ENCODE measurements at regions not wholly inside any gene's neighbourhood (a gene's known extent, or its start where the extent isn't known, plus 50 kb on each side); places are given as distances from the start of the nearest gene placed in this dataset.
"Not testable (repeated sequence)": the region's sequence is repeated elsewhere in the genome, so short reads cannot be mapped to it uniquely, and the experiment has no call there.

DNA sequence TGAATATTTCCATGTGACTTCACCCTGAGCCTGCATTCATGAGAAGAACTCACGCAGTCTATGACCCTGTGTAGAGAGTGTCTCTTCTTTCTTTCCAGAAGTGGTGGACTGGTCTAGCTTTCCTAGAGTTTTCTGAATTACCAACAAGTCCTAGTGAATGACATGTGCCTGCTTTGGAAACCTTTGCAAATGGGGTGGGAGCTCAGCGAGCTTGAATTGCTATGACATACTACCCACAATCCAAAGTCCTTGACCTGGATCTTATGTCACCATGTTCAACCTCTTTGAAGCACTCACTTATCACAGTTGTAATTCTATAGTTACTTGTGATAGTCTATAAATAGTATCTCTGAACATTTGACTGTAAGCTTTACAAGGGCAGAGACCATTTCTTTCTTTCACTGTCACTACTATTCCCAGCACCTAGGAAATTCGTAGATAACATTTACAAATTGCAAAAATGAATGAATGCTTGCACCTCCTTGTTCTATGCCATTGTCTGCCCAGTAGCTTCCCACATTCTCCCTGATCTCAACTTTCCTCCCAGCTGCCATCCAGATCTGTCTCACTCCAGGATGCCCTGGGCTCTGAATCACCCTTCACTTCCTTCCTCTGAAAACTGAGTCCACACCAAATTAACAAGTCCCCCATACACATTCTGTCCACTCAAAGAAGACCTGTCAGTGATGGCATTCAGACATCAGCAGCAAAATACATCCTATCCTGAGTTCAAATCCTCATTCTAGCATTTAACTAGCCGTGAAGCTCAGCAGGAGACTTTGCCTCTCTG is 201.9 kb upstream of the SESN3 start:
- no peak for DNase-seq

DNA sequence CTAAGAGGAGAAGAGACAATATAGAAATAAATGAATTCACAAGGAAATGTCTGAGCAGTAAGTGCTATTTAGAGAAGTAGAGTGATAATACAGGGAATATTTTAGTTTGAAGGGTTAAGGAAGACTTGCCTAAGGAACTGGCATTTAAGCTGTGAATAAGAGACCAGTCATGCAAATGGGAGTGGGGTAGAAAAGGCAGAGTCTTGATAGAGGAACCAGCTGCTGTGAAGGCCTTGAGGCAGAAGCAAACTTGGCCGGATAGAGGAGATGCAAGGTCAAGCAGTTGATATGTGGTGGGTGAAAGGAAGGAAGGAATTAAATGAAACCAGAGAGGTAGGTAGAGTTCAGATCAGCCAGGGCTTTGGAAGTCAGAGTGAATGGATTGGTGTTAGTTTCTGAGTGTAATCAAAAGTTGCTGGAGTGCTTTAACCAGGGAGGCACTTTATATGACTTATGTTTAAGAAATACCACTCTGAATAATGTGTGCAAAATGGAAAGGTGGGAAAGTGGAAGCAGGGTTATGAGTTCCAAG is 198.4 kb upstream of the SESN3 start:
- no peak for DNase-seq

DNA sequence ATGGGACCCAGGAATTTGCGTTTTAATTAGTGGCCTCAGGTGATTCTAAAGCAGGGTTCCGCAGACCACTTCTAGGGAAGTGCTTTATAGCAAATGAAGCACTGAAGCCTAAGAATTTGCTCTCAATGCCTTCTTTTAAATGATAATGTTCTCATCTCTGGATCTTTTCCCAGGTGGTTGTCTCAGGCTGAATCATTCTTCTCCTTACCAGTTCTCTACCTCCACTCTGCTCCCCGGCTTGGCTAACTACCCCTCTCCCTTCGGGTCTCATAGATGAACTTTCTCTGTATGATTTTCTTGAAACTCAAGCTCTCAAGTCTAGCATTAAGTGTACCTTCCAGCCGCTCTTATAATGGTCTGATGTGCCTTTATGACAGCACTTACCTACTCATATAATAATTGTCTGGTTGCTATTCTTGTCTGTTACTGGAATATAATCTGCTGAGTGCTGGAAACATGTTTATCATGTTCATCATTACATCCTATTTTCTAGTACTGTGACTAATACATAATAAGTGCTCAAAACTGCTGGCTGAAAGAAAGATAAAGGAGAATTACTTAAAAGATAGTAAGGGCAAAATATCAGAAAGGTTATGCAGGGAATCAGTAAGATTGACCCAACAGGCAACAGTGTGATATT is 195.9 kb upstream of the SESN3 start:
- DNase-seq = no peak

DNA sequence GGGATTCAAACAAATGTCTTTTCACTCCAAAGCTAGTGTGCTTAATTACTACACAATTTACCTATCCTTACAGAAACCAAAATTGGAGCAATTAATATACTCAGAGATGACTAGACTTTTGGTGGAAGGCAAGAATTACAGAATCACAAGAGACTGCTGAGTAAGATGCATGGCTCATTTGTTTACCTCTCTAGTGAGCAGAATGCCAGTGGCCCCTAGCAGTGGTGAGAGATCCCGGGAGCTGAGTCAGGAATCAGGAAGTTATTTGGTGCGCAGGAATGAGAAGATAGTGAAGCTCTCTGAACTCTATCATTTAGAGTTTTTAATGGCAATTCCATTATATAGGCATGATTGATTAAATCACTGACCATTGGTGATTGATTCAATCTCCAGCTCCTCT is 188.9 kb upstream of the SESN3 start:
- DNase-seq = no peak

DNA sequence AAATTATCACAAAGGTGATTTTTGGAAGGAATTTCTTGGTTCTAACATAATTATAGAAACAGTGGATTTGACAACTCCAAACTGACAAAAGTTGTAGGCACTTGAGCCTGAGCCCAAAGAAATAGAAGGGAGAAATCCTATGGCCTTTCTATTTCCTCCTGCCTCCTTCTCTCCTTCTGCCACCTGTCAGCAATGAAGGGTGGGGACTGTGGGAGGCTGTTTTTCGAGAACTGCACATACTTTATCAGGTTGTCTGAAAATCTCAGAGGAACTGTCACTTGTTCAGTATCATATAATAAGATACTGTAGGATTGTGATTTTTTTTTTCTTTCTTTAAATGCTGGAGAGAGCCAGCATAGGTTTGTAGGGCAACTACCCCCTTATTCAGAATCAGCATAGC is 187.9 kb upstream of the SESN3 start:
- no peak for DNase-seq

DNA sequence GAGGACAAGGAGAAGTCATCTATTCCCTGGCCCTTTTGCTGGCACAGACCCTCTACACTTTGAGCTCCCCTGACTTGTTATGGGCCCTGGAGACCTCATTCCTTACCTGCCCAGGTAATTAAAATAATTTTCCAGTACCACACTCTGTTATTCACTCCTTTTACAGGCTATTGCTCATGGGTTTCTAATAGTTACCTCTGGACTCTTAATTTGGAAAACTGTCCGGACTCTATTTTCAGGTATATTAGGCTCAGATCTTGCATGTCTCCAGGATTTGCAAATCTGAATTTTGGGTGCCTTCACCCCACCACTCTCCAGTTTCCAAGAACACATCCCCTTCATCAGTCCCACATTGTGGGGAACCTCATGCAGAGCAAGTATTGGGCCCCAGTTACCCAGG is 186.8 kb upstream of the SESN3 start:
- no peak for DNase-seq

DNA sequence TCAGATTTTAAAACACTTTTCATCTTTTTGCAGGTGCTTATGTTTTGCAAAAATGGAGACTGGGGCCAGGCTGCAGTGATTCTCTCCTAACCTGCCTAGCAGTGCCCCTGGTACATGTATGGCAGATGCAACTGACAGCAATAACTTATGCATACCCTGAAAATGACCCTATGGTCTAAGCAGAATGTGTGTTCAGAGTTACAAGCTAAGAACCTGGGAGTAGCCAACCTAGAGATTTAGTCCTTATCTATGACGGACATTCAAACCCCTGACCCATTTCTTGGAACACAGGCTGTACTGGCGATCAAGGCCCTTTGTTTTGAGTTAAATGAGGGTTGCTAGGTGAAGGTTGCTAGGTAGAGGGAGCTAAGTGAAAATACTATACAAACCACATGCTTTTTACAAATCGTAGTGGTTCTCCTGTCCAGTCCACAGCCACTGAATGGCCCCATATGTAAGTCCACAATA is 184.9 kb upstream of the SESN3 start:
- DNase-seq = no peak

DNA sequence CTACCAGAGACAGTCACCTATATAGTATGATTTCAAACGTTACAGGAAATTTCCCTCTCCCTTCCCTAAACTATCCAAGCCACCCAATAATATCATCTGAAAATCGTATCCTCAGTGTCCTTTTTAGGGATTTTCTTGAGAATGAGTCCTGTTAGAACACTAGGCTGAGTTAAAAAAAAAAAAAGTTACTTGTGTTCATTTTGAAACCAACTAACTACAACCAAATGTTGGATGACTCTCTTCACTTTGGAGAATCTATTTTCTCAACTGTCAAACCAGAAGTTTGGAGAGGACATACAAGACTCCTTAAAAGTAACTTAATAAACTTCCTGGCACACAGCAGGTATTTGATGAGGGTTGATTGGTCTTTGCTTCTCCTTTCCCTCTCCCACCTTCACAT is 183.2 kb upstream of the SESN3 start:
- no peak for DNase-seq

DNA sequence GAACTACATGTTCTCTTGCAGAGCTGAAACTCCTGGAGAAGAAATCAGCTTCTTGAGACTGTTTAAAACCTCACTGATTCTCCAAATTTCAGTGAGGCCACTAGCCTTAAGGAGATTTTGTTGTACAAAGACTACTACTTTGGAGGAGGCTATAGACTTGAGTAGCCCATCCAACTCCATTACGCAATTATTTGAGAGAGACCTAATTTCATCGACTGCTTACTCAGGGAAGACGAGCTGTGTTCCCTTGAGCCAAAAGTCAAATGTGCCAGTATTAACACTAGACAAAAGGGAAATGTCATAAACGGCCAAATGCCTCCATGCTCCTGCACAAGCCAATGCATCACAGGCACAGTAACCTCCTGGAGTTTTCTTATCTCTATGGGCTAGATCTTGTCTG is 182.8 kb upstream of the SESN3 start:
- no peak for DNase-seq

DNA sequence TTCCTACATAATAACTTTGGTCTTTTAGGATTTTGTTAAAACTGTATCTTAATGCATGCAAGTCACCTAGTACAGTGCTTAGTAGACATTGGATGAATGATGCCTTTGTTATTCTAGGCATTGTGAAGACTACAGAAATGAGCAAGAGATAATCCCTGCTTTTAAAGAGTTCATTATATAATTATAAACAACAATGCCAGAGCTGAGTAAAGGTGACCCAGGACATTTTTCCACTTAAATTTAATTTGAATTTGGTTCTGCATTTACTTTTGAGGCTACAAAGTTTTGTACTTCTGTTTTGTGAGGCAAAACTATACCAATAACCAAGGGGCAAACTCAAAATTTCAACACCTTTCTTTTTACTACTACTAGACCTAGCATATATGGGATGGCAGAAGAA is 182.0 kb upstream of the SESN3 start:
- DNase-seq = no peak

DNA sequence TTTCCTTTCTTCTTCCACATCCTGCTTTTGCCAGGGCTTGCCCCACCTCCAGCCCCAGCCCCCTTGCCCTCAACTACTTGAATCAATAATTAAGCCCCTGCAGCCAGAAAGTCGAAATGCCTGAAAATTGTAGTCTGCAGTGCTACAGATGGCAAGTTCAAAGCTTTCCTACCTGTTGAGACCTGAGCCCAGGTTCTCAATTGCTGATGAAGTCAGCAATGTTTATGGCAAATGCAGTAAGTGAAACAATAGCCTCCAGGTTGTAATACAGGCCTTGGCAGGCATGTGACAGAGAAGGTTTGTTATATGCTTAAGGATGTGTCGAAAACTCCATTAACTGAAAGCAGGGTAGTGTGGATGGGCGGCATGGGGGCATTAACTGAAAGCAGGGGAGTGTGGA is 181.1 kb upstream of the SESN3 start:
- DNase-seq = no peak

DNA sequence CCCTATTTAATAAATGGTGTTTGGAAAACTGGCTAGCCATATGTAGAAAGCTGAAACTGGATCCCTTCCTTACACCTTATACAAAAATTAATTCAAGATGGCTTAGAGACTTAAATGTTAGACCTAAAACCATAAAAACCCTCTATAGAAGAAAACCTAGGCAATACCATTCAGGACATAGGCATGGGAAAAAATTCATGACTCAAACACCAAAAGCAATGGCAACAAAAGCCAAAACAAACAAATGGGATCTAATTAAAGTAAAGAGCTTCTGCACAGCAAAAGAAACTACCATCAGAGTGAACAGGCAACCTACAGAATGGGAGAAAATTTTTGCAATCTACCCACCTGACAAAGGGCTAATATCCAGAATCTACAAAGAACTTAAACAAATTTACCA is 179.7 kb upstream of the SESN3 start:
- DNase-seq = not testable (repeated sequence)

DNA sequence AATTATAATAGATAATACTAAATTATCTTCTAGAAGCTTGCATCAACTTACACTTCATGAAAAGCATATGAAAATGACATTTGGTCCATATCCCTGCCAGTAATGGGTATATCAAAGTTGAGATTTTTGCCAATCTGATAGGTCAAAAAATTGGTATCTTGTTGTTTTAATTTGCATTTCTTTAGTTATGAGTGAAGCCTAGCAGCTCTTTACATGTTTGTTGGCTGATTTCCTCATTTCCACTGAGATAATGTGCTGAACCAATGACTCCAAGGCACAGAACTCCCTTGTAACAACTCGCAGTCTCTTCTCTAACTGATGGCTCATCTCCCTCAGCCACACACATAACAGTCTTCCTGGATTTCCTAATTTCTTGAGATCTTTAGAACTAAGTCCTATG is 175.3 kb upstream of the SESN3 start:
- DNase-seq = no peak

DNA sequence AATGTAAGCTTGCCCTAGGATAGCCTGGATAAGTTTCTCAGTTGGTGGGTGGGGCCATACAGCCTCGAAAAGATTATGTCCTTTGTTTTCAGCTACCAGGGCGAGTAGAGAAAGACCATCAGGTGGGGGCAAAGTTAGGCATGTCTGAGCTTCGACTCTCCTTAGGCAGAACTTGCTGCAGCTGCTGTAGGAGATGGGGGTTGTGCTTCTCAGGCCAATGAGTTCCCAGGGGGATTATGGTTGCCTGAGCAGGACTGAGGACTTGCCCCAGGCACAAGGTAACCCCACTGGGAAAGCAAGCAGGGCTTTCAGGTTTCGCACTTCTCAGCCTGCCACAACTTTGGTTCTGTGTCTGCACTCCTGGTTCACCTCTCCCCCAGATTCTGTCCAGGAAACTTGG is 173.4 kb upstream of the SESN3 start:
- DNase-seq = no peak

DNA sequence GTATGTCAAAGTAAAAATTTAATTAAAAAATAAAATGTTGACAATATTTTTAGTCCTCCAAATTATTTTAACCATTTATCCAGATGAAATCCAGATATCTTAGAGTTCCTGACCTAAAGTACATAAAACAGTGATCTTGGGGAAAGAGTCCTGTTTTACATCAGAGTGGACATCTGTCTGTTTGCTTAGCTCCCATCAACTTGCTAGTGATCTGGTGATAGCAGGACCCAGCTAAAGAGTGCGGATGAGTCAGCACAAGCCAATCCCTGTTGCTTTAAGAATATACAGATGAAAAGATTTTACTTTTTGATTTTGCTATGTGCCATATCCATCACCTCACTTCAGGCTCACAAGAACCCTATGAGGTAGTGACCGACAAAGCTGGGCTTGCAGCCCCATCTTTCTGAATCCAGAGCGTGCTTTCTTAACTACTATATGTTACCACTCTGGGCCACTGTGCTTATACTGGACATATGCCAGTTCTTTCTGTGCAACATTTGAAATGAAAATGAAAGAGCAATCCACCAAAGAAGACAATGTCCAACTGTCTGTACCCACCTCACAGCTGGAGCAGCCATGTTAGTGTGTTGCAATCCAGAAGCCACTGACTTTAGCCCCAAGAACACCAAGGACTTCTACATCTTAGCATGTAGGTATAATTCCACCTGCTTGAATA is 167.6 kb upstream of the SESN3 start:
- no peak for DNase-seq

DNA sequence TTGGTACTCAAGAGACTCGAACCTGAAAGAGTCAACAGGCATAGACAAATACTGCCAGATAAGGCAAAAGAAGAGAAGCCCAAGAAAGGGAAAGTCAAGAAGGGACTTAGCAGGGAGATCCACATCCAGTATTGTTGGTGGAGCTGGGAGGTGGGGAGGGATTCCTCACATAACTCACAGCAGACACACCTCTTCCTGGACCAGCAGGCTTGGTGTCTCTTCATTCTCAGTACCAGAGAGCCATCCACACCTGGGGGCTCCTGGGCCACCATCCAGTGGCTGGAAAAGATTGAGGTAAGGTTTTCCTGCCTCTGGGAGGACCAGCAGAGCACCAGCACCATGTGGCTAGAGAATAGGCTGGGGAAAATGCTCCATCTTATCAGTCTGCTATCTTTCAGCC is 161.6 kb upstream of the SESN3 start:
- DNase-seq = no peak

DNA sequence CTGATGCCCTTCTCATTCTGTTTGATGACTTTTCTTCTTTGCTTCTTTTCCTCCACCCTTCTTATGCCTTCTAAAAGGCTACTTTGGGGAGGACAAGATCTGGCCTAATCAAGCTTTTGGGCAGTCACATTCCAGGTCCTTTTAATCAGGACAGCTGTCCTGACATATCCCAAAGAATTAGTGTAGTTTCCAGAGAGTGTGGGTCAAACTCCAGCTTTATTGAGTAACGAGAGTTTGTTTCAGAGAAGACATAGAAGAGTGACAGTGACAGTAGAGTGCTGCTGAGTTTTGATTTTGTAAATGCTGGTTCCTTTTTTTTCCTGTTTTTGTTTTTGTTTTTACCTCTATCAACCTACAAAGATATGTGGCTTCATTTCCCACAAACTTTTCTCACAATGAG is 158.4 kb upstream of the SESN3 start:
- no peak for DNase-seq

DNA sequence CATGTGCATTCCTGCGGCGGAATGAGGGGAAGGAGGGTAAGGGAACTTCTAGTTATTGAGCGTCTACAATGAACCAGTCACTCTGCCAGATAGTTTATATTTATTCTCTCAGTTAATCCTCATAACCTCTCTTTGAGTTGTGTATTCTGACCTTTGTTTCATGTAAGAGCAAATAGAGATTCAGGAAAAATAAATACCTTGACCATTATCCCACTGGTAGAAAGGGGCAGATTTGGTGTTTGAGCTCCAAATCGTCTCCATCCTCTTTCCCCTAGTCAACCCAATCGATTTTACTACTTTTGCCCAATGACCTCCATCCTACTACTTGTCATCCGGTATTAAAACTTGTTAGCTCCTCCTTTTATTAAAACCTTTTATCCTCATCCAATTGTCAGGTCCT is 157.1 kb upstream of the SESN3 start:
- DNase-seq = no peak

DNA sequence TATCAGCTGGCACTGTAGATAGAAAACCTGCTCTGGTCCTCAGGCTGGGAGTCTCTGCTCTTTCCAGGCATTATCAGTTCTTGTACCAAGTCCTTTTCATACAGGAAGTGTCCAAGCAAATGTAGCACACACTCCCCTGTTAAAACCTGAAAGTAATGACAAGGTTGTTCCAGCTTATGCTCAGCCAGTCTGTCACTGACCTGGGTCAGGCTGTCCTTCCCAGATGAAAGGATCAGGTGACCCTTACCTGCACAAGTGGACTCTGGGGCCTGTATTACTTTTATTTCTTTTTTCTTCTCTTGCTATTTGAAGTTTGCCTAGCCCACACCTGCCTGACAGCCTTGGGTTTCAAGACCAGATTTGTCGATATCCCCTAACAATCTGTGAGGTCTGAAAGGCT is 156.3 kb upstream of the SESN3 start:
- no peak for DNase-seq

DNA sequence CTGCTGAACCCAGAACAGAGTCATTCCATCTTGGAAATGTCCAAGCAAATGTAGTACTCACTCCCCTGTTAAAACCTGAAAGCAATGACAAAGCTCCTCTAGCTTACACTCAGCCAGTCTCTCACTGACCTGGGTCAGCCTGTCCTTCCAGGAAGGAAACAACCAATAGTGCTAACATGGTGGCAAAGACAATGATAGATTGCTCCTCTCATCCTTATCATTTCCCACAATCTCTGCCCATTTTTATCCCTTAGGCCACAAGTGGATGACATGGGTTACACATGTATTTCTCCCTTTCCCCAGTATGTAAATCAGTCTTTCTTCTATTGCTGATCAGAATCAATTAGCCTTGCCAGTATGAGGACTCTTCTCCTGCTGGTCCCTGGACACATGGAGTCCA is 154.6 kb upstream of the SESN3 start:
- no peak for DNase-seq

DNA sequence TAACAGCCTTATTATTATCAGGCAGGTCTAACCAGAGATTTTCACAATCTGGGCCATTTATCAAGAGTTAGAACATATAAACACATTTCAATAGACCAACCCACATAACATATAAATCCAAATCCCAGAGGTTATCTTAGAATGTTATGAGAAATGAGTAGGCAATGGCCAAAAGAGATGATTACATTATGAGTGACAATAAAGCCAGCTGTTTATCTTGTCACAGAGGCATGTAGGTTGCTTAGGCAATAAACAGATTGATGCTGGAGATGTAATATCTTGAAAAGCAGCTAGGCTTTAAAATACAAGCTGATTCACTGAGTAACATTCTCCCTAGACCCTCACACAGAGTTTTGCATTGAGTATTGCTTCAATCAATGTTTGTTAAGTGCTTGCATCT is 148.5 kb upstream of the SESN3 start:
- no peak for DNase-seq

DNA sequence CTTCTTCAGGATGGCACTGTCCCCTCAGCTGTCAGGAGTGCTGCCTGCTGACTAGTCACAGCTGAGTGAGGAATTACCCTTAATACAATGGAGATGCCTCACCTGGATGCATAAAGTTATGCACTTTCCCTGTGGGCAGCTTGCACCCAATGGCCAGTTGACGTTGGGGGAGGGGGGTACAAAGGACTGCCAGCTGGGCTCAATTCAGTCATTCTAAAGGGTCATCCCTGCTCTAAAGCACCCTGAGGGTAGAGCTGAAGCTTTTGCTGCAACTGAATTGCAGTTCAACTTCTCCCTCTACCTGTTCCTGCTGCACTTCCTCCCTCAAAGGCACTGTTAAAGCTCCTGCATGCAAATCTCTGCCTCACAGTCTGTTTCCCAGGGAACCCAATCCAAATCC is 147.8 kb upstream of the SESN3 start:
- no peak for DNase-seq

DNA sequence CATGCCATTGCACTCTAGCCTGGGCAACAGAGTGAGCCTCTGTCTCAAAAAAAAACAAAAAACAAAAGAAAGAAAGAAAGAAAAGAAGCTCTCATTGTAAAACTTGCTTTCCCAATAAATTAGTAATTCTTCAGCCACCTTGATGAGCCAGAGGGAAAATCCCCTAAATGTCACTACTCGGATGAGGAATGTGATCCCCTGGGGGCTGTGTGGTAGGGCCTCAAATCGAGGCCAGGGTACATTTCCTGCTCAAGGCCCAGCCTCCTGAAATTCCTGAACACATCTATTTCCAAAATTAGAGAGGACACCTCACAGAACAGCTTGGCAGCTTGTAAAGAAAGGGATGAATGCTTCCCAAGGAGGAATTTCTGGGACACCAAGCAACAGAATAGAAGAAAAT is 147.1 kb upstream of the SESN3 start:
- no peak for DNase-seq

DNA sequence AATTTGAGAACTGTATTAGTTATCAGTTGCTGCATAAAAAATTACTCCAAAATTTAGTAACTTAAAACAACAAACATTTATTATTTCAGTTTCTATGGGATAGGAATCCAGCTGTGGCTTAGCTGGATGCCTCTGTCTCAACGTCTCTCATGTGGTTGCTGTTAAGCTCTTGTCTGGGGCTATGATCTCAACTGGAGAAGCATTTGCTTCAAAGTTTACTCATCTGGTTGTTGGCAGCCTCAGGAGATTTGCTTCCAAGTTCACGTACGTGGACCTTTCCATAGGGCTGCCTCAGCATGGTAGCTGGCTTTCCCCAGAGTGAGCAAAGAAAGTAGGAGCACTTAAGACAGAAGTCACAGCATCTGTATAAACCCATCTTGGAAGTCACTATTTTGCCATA is 144.9 kb upstream of the SESN3 start:
- DNase-seq = no peak
